GM12891 (cell line): ENCODE measurements at regions not wholly inside any gene's neighbourhood (a gene's known extent, or its start where the extent isn't known, plus 50 kb on each side); places are given as distances from the start of the nearest gene placed in this dataset.

Experiments
- POLR2A ChIP-seq: IDR thresholded peaks from 2 replicates; pipeline ENCODE4 v1.6.1; 2011; ENCODE audit warnings: low read depth, low read length, control low read depth
- POLR2AphosphoS5 ChIP-seq: IDR thresholded peaks from 2 replicates; pipeline ENCODE4 v1.6.1; 2011; ENCODE audit warnings: low read depth, low read length, control low read depth

GRCh38 chr5:124906339-124907097, 160.1 kb upstream of the ZNF608 start:
- TF ChIP-seq POLR2A (no peak), POLR2AphosphoS5 (no peak)
